PC-3 (cell line): ENCODE measurements at regions not wholly inside any gene's neighbourhood (a gene's known extent, or its start where the extent isn't known, plus 50 kb on each side); places are given as distances from the start of the nearest gene placed in this dataset.

Source experiments
- ATAC-seq: fragments of 200-7000 bp; cut with Tn5 transposase; 2 replicates; pipeline ENCODE4 v1.9.1; 2020; ENCODE audit warnings: mild to moderate bottlenecking, moderate library complexity
- BruUV-seq: library from RNA; stranded (reverse); fragments of 400-500 nt; replicated peaks from 2 replicates; lab custom pipeline; 2021; lab: Mats Ljungman, UMichigan
- CTCF ChIA-PET: fragments of 300-600 bp; sonication (Branson Sonifier 250); formaldehyde crosslinking; loops from one replicate; lab custom pipeline; 2022; ENCODE audit warnings: antibody characterized with exemption; lab: Charles Lee
- POLR2A ChIA-PET: fragments of 300-600 bp; sonication (Branson Sonifier 250); formaldehyde crosslinking; loops from one replicate; lab custom pipeline; 2022; ENCODE audit warnings: antibody characterized with exemption; ENCODE audit not compliant: unreplicated experiment; lab: Charles Lee
- DNase-seq: peaks from one replicate; pipeline ENCODE4 v3.0.0-alpha.2; 2015
- H2AFZ ChIP-seq: fragments of 300-600 bp; sonication (generic); 2 replicates; pipeline ENCODE4 v1.6.0; 2016; ENCODE audit warnings: antibody characterized with exemption, low read length
- H3F3A ChIP-seq: fragments of 300-600 bp; sonication (generic); one replicate; pipeline ENCODE4 v1.6.0; 2017; ENCODE audit warnings: antibody characterized with exemption, low read length, control low read depth, mild to moderate bottlenecking; ENCODE audit not compliant: unreplicated experiment
- H3K27ac ChIP-seq: fragments of 300-600 bp; sonication (generic); 2 replicates; pipeline ENCODE4 v1.5.1; 2016; ENCODE audit warnings: mild to moderate bottlenecking, low read length
- H3K27me3 ChIP-seq: fragments of 300-600 bp; sonication (generic); 2 replicates; pipeline ENCODE4 v1.6.1; 2016; ENCODE audit warnings: low read length, mixed read lengths
- H3K36me3 ChIP-seq: fragments of 300-600 bp; sonication (generic); 2 replicates; pipeline ENCODE4 v1.6.1; 2016; ENCODE audit warnings: low read depth, mixed run types, low read length, mixed read lengths
- H3K4me1 ChIP-seq: fragments of 300-600 bp; sonication (generic); 2 replicates; pipeline ENCODE4 v1.5.1; 2016; ENCODE audit warnings: low read length; ENCODE audit not compliant: insufficient read depth
- H3K4me2 ChIP-seq: fragments of 300-600 bp; sonication (generic); 2 replicates; pipeline ENCODE4 v1.6.0; 2016; ENCODE audit warnings: low read length
- H3K4me3 ChIP-seq: fragments of 300-600 bp; sonication (generic); 2 replicates; pipeline ENCODE4 v1.5.1; 2016; ENCODE audit warnings: mild to moderate bottlenecking, low read length, mixed read lengths
- H3K79me2 ChIP-seq: fragments of 300-600 bp; sonication (generic); 2 replicates; pipeline ENCODE4 v1.6.1; 2017; ENCODE audit warnings: low read length, mixed read lengths
- H3K9ac ChIP-seq: fragments of 300-600 bp; sonication (generic); 2 replicates; pipeline ENCODE4 v1.6.0; 2016; ENCODE audit warnings: mild to moderate bottlenecking, low read length
- H3K9me2 ChIP-seq: fragments of 300-600 bp; sonication (generic); replicated peaks from 2 replicates; pipeline ENCODE4 v1.6.1; 2016; ENCODE audit warnings: mixed run types, low read length, mixed read lengths
- H3K9me3 ChIP-seq: fragments of 300-600 bp; sonication (generic); 2 replicates; pipeline ENCODE4 v1.6.1; 2016; ENCODE audit warnings: low read length, mixed read lengths
- H4K20me1 ChIP-seq: fragments of 300-600 bp; sonication (generic); 2 replicates; pipeline ENCODE4 v1.6.1; 2016; ENCODE audit warnings: low read length, mixed read lengths
- CTCF ChIP-seq: fragments of 300-600 bp; sonication (generic); conservative IDR thresholded peaks from 2 replicates; pipeline ENCODE4 v1.5.1; 2017; ENCODE audit warnings: antibody characterized with exemption, low read depth, mild to moderate bottlenecking, low read length
- EZH2 ChIP-seq: fragments of 300-600 bp; sonication (generic); IDR thresholded peaks from one replicate; pipeline ENCODE4 v1.6.1; 2017; ENCODE audit warnings: antibody characterized with exemption, mild to moderate bottlenecking, low read length; ENCODE audit not compliant: unreplicated experiment
- EZH2phosphoT487 ChIP-seq: fragments of 300-600 bp; sonication (generic); IDR thresholded peaks from 2 replicates; pipeline ENCODE4 v1.6.1; 2018; ENCODE audit warnings: mild to moderate bottlenecking, antibody characterized with exemption, low read length, borderline replicate concordance
- intact Hi-C: fragments of 100-400 bp; cut with micrococcal nuclease; formaldehyde crosslinking; loops from 2 replicates; pipeline ENCODE4 v1.9.0; 2023

- no peak overlapping the region for H3K9ac ChIP-seq
- no peaks in the 10 kb centered on the region for H3F3A ChIP-seq
- H3K4me3 ChIP-seq: no peak overlapping the region
- no peaks in the 10 kb centered on the region for H3K79me2 ChIP-seq
- CTCF ChIA-PET: interaction anchor here (0.6 kb wide), 1 partner anchor 109 kb away, joined by 6 read pairs; no protein-coding TSS in a partner anchor
- no peak overlapping the region for H3K27ac ChIP-seq
- H3K9me3 ChIP-seq: no peaks in the 10 kb centered on the region
- H4K20me1 ChIP-seq: no peaks in the 10 kb centered on the region
- H3K4me1 ChIP-seq: peaks cover 10% of the 10 kb centered on the region
- no peak overlapping the region for H3K4me2 ChIP-seq
- intact Hi-C loops: no loop called here
- ATAC-seq: no peak
- H2AFZ ChIP-seq: no peak overlapping the region
- TF ChIP-seq CTCF (no peak), EZH2phosphoT487 (no peak), EZH2 (no peak)
- no peaks in the 10 kb centered on the region for H3K36me3 ChIP-seq
- POLR2A ChIA-PET: interaction anchor here (0.7 kb wide), 1 partner anchor 1448 kb away, joined by 6 read pairs; no protein-coding TSS in a partner anchor
- H3K27me3 ChIP-seq: no peaks in the 10 kb centered on the region
- BruUV-seq: no TSS peak
- no peak for DNase-seq
- H3K9me2 ChIP-seq: no peaks in the 10 kb centered on the region
Measured at GRCh38 chr16:22635357-22635761, 124.7 kb downstream of the NPIPB5 start.

- no peak overlapping the region for H3K27ac ChIP-seq
- H3K4me2 ChIP-seq: no peak overlapping the region
- no peaks in the 10 kb centered on the region for H3F3A ChIP-seq
- no peak for ATAC-seq
- H3K4me3 ChIP-seq: no peak overlapping the region
- intact Hi-C loops: no loop called here
- ChIA-PET CTCF (interaction anchor here (0.6 kb wide), 1 partner anchor 109 kb away, joined by 6 read pairs; no protein-coding TSS in a partner anchor), POLR2A (interaction anchor here (0.7 kb wide), 1 partner anchor 1448 kb away, joined by 6 read pairs; no protein-coding TSS in a partner anchor)
- no peaks in the 10 kb centered on the region for H3K27me3 ChIP-seq
- H3K9me2 ChIP-seq: no peaks in the 10 kb centered on the region
- H3K9ac ChIP-seq: no peak overlapping the region
- no TSS peak for BruUV-seq
- H3K36me3 ChIP-seq: no peaks in the 10 kb centered on the region
- H2AFZ ChIP-seq: no peak overlapping the region
- no peaks in the 10 kb centered on the region for H3K9me3 ChIP-seq
- H3K79me2 ChIP-seq: no peaks in the 10 kb centered on the region
- TF ChIP-seq EZH2 (no peak), CTCF (no peak), EZH2phosphoT487 (no peak)
- H4K20me1 ChIP-seq: no peaks in the 10 kb centered on the region
- no peak for DNase-seq
- peaks cover 10% of the 10 kb centered on the region for H3K4me1 ChIP-seq
Measured at GRCh38 chr16:22635801-22636200, 125.1 kb downstream of the NPIPB5 start.

- BruUV-seq: no TSS peak
- CTCF ChIA-PET: no interaction called here
Measured at GRCh38 chr16:22638393-22639206, 127.9 kb downstream of the NPIPB5 start.

More at GRCh38 chr16:22638393-22639206, 127.9 kb downstream of the NPIPB5 start:
- H3K4me3 ChIP-seq: no peak overlapping the region
- H3K9me2 ChIP-seq: no peaks in the 10 kb centered on the region
- H4K20me1 ChIP-seq: no peaks in the 10 kb centered on the region
- ATAC-seq (peak; percentile 97), DNase-seq (peak; percentile 92)
- POLR2A ChIA-PET: no interaction called here
- no peaks in the 10 kb centered on the region for H3K79me2 ChIP-seq
- H3K4me2 ChIP-seq: peak overlapping the region; percentile 26; the same call in 1 of the 2 replicates
- TF ChIP-seq CTCF (no peak), EZH2phosphoT487 (no peak), EZH2 (no peak)
- no peaks in the 10 kb centered on the region for H3F3A ChIP-seq
- intact Hi-C loops: no loop called here
- H3K27ac ChIP-seq: no peak overlapping the region
- H2AFZ ChIP-seq: no peak overlapping the region
- H3K4me1 ChIP-seq: peaks cover 10% of the 10 kb centered on the region
- H3K9ac ChIP-seq: no peak overlapping the region
- H3K9me3 ChIP-seq: no peaks in the 10 kb centered on the region
- H3K27me3 ChIP-seq: no peaks in the 10 kb centered on the region
- no peaks in the 10 kb centered on the region for H3K36me3 ChIP-seq
